Osteoblast (primary cell): ENCODE measurements at regions not wholly inside any gene's neighbourhood (a gene's known extent, or its start where the extent isn't known, plus 50 kb on each side); places are given as distances from the start of the nearest gene placed in this dataset.

Source experiments
- DNase-seq: peaks from one replicate; pipeline ENCODE4 v3.0.0; 2011; ENCODE audit warnings: low spot score, mixed read lengths; ENCODE audit not compliant: insufficient read length; ENCODE audit errors: missing footprints
- H2AFZ ChIP-seq: 2 replicates; pipeline ENCODE4 v1.6.0; 2011; ENCODE audit warnings: mild to moderate bottlenecking, low read length
- H3K27ac ChIP-seq: 2 replicates; pipeline ENCODE4 v1.5.1; 2011; ENCODE audit warnings: mild to moderate bottlenecking, low read depth, low read length, moderate library complexity
- H3K27me3 ChIP-seq: 2 replicates; pipeline ENCODE4 v1.6.0; 2012; ENCODE audit warnings: mild to moderate bottlenecking, control low read depth, inconsistent platforms, low read length, moderate library complexity; ENCODE audit not compliant: insufficient read depth
- H3K36me3 ChIP-seq: 2 replicates; pipeline ENCODE4 v1.5.1; 2011; ENCODE audit warnings: mild to moderate bottlenecking, low read length, control low read depth, moderate library complexity; ENCODE audit not compliant: insufficient read depth
- H3K4me1 ChIP-seq: 2 replicates; pipeline ENCODE4 v1.5.1; 2011; ENCODE audit warnings: mild to moderate bottlenecking, low read length, control low read depth, moderate library complexity; ENCODE audit not compliant: insufficient read depth
- H3K4me2 ChIP-seq: 2 replicates; pipeline ENCODE4 v1.6.0; 2011; ENCODE audit warnings: mild to moderate bottlenecking, low read length; ENCODE audit not compliant: insufficient read depth
- H3K4me3 ChIP-seq: fragments of 200-600 bp; sonication (generic); 3 replicates; pipeline ENCODE4 v1.5.1; 2012; ENCODE audit warnings: mild to moderate bottlenecking, low read length, inconsistent platforms; ENCODE audit not compliant: insufficient read depth
- H3K79me2 ChIP-seq: 2 replicates; pipeline ENCODE4 v1.6.0; 2012; ENCODE audit warnings: mild to moderate bottlenecking, low read length, control low read depth, inconsistent platforms; ENCODE audit not compliant: insufficient read depth
- H3K9me3 ChIP-seq: 2 replicates; pipeline ENCODE4 v1.5.1; 2011; ENCODE audit warnings: low read depth, low read length, control low read depth
- H4K20me1 ChIP-seq: 2 replicates; pipeline ENCODE4 v1.6.0; 2012; ENCODE audit warnings: mild to moderate bottlenecking, low read length, control low read depth; ENCODE audit not compliant: insufficient read depth
- CTCF ChIP-seq: IDR thresholded peaks from 2 replicates; pipeline ENCODE4 v1.5.1; 2011; ENCODE audit warnings: mild to moderate bottlenecking, low read depth, low read length, moderate library complexity; ENCODE audit errors: extremely low read depth

GRCh38 chr18:55078303-55078932 is 119.2 kb upstream of the CCDC68 start:
- H3K36me3 ChIP-seq: no peaks in the 10 kb centered on the region
- H3K9me3 ChIP-seq: no peaks in the 10 kb centered on the region
- no peaks in the 10 kb centered on the region for H3K4me1 ChIP-seq
- H4K20me1 ChIP-seq: no peaks in the 10 kb centered on the region
- H3K79me2 ChIP-seq: no peaks in the 10 kb centered on the region
- no peaks in the 10 kb centered on the region for H3K27me3 ChIP-seq
- DNase-seq: peak; percentile 26
- TF ChIP-seq CTCF: no peak
- H3K27ac ChIP-seq: no peak overlapping the region
- no peak overlapping the region for H2AFZ ChIP-seq
- no peak overlapping the region for H3K4me3 ChIP-seq
- H3K4me2 ChIP-seq: no peak overlapping the region

- no peak for TF ChIP-seq CTCF
- Histone ChIP-seq H3K4me2 (no peak overlapping the region), H3K4me1 (no peaks in the 10 kb centered on the region), H3K27ac (no peak overlapping the region), H3K4me3 (no peak overlapping the region), H3K79me2 (no peaks in the 10 kb centered on the region), H2AFZ (no peak overlapping the region), H3K27me3 (no peaks in the 10 kb centered on the region), H4K20me1 (no peaks in the 10 kb centered on the region), H3K9me3 (no peaks in the 10 kb centered on the region), H3K36me3 (no peaks in the 10 kb centered on the region)
- DNase-seq: no peak
Measured at GRCh38 chr18:55076643-55077218, 117.5 kb upstream of the CCDC68 start.

GRCh38 chr18:55073834-55074233 is 114.6 kb upstream of the CCDC68 start:
- no peaks in the 10 kb centered on the region for H3K79me2 ChIP-seq
- H3K4me3 ChIP-seq: no peak overlapping the region
- no peak overlapping the region for H3K4me2 ChIP-seq
- no peak overlapping the region for H2AFZ ChIP-seq
- H3K36me3 ChIP-seq: no peaks in the 10 kb centered on the region
- no peaks in the 10 kb centered on the region for H4K20me1 ChIP-seq
- DNase-seq: no peak
- no peak overlapping the region for H3K27ac ChIP-seq
- H3K9me3 ChIP-seq: no peaks in the 10 kb centered on the region
- TF ChIP-seq CTCF: no peak
- H3K4me1 ChIP-seq: no peaks in the 10 kb centered on the region
- peaks cover 3% of the 10 kb centered on the region for H3K27me3 ChIP-seq

DNA sequence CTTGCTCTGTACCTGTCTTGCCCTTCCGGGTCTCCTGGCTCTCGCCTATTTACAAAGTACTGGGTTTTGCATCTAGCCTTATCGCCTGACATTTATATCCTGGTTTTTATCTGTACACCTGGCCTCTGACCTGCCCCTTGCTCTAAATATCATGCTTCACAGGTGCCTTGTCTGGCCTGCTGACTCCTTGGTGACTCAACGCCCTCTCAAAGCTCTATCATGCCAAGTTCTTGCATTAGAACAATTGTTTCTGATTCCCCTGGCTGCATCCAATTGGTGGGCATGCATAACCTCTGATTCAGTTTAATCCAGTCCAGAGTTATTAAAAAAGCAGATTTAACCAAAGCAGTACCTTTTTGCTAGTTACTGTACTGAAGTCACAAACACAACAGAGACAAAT is 113.9 kb upstream of the CCDC68 start:
- no peak for DNase-seq
- Histone ChIP-seq H3K4me2 (no peak overlapping the region), H3K27me3 (peaks cover 3% of the 10 kb centered on the region), H3K4me1 (no peaks in the 10 kb centered on the region), H3K4me3 (no peak overlapping the region), H4K20me1 (no peaks in the 10 kb centered on the region), H2AFZ (no peak overlapping the region), H3K9me3 (no peaks in the 10 kb centered on the region), H3K36me3 (no peaks in the 10 kb centered on the region), H3K79me2 (no peaks in the 10 kb centered on the region), H3K27ac (no peak overlapping the region)
- TF ChIP-seq CTCF: no peak
